GM23248 (cell line): ENCODE measurements at regions not wholly inside any gene's neighbourhood (a gene's known extent, or its start where the extent isn't known, plus 50 kb on each side); places are given as distances from the start of the nearest gene placed in this dataset.

Experiments
- EZH2 ChIP-seq: fragments of 200-600 bp; sonication (generic); IDR thresholded peaks from 2 replicates; pipeline ENCODE4 v1.6.1; 2018; ENCODE audit warnings: antibody characterized with exemption, mild to moderate bottlenecking; ENCODE audit not compliant: insufficient read depth, poor library complexity, severe bottlenecking
- EZH2phosphoT487 ChIP-seq: fragments of 200-600 bp; sonication (generic); IDR thresholded peaks from 2 replicates; pipeline ENCODE4 v1.6.1; 2018; ENCODE audit warnings: antibody characterized with exemption, moderate library complexity, mild to moderate bottlenecking, low read depth; ENCODE audit not compliant: insufficient read depth

DNA sequence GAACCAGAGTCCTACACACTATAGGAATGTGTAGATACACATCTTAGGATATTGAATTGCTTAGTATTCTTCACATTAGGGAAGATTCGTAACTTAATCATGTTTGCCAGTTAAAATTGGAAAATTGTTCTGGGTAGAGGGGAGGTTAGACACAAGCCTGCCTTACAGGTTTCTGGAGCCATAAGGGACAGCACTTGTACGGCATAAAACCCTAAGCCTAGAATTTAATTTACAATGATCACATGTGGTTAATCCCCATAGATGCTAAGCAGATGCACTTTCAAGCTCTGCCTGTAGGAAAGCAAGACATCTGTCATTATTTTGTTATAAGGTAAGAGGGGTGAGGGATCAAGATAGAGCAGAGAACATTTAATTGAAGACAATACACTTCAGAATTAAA is 820.7 kb downstream of the NCAM2 start:
- TF ChIP-seq EZH2 (no peak), EZH2phosphoT487 (no peak)
